ENCODE measurements at regions not wholly inside any gene's neighbourhood (a gene's known extent, or its start where the extent isn't known, plus 50 kb on each side); places are given as distances from the start of the nearest gene placed in this dataset.
A peak's percentile ranks its signal among the peaks of the same experiment; 100 is the strongest.

DNA sequence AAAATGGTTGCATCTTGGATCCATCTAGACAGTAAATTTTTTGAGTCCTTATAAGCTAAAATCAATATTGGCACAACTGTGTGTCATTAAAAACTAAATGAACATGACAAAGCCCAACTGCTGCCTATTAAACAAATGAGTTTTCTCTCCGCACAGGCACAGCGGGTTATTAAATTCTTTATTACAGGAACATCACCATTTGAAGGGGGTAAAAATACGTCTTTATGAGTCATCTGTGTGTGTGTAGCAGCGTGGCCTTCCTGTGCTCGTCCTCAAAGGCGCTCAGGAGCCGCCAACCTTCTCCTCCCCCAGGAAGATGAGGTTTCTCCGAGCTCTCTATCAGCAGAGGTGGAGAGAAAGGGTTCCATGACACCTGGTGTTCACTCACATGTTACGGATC, 62.6 kb upstream of the SDK2 start:
- Histone ChIP-seq H3K27me3 (no peaks in the 10 kb centered on the region), H3K36me3 (ENCODE audit: low read depth, missing control alignments) (no peaks in the 10 kb centered on the region), H3K4me1 (peaks cover 2% of the 10 kb centered on the region), H3K9me3 (no peaks in the 10 kb centered on the region), H3K4me3 (no peak overlapping the region), H3K27ac (no peak overlapping the region)
- DNase-seq: no peak
- 78 to 82% methylated on average over 9 of the region's 9 CpGs for WGBS, 2 donors
- intact Hi-C loops (cut with DNase I; ENCODE audit: low total_unique reads): loop anchor here (10.0 kb wide), 1 partner anchor 272 kb away; no protein-coding TSS in a partner anchor
- TF ChIP-seq CTCF (IDR thresholded peaks at IDR 0.05) (no peak), POLR2A (IDR thresholded peaks at IDR 0.05) (no peak)

DNA sequence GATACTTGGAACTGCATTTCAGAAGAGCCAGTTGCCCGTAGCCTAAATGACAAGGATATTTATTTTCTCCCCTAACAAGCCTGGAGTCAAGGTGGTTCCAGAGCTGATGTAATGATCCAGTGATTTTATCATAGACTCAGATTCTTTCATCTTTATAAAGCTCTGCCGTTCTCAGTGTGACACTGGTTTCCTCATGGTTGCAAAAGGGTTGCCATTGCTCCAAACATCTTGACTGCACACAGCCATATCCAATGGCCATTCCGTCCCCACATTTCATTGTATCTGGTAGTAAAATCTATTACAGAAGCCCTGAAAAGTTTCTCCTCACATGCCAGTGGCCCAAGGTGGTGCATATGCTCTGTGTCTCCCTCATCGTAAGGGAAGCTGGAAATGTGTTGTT, 63.1 kb upstream of the SDK2 start:
- Histone ChIP-seq H3K4me1 (no peaks in the 10 kb centered on the region), H3K27me3 (no peaks in the 10 kb centered on the region), H3K27ac (no peak overlapping the region), H3K4me3 (no peak overlapping the region), H3K36me3 (ENCODE audit: low read depth, missing control alignments) (no peaks in the 10 kb centered on the region), H3K9me3 (no peaks in the 10 kb centered on the region)
- TF ChIP-seq CTCF (IDR thresholded peaks at IDR 0.05) (no peak), POLR2A (IDR thresholded peaks at IDR 0.05) (no peak)
- 84 to 95% methylated on average over 4 of the region's 4 CpGs for WGBS, 2 donors
- DNase-seq: no peak
- intact Hi-C loops (cut with DNase I; ENCODE audit: low total_unique reads): loop anchor here (10.0 kb wide), 1 partner anchor 273 kb away; no protein-coding TSS in a partner anchor

DNA sequence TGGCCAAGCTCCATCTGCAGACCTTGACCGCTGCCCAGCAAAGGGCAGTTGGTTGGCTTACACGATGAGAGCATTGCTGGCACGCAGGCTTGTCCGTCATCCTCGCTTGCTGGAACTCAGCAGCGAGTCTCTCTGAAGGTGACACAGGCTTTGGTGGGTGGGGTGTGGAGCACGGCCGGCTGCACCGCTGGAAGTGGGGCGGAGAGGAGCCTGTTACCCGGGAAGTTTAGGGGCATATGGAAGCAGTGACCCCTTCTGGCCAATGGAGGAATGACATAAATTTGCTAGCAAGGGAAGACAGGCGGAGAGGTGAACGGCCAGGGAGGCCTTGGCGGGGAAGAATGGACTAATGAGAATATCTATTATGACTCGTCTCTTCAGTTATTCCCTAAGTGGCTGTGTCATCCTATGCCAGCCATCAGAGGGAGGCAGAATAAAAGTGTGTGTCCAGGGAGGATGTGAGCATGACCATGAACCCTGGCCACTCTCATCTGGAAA, 65.9 kb upstream of the SDK2 start:
- intact Hi-C loops (cut with DNase I; ENCODE audit: low total_unique reads): no loop called here
- peak; percentile 39 to 79 (median 73) for TF ChIP-seq CTCF (IDR thresholded peaks at IDR 0.05)
- no peak for TF ChIP-seq POLR2A (IDR thresholded peaks at IDR 0.05)
- H3K4me3 ChIP-seq: no peak overlapping the region
- H3K36me3 ChIP-seq (ENCODE audit: low read depth, missing control alignments): no peaks in the 10 kb centered on the region
- 30 to 49% methylated on average over 15 of the region's 15 CpGs for WGBS, 2 donors
- H3K27ac ChIP-seq: no peak overlapping the region
- peak; percentile 84 for DNase-seq
- no peaks in the 10 kb centered on the region for H3K27me3 ChIP-seq
- H3K9me3 ChIP-seq: no peaks in the 10 kb centered on the region
- no peaks in the 10 kb centered on the region for H3K4me1 ChIP-seq

- TF ChIP-seq POLR2A (IDR thresholded peaks at IDR 0.05): no peak
- TF ChIP-seq CTCF (IDR thresholded peaks at IDR 0.05): no peak
- Histone ChIP-seq H3K9me3 (no peaks in the 10 kb centered on the region), H3K27ac (no peak overlapping the region), H3K4me3 (no peak overlapping the region), H3K36me3 (ENCODE audit: low read depth, missing control alignments) (no peaks in the 10 kb centered on the region), H3K27me3 (no peaks in the 10 kb centered on the region), H3K4me1 (no peaks in the 10 kb centered on the region)
- intact Hi-C loops (cut with DNase I; ENCODE audit: low total_unique reads): no loop called here
- WGBS, 2 donors: 74 to 76% methylated on average over 5 of the region's 5 CpGs
- DNase-seq: no peak
These were observed 66.9 kb upstream of the SDK2 start for GRCh38 chr17:73711184-73711583.

- no peak overlapping the region for H3K27ac ChIP-seq
- no peak for DNase-seq
- H3K9me3 ChIP-seq: no peaks in the 10 kb centered on the region
- intact Hi-C loops (cut with DNase I; ENCODE audit: low total_unique reads): no loop called here
- no peaks in the 10 kb centered on the region for H3K36me3 ChIP-seq (ENCODE audit: low read depth, missing control alignments)
- no peaks in the 10 kb centered on the region for H3K4me1 ChIP-seq
- no peak overlapping the region for H3K4me3 ChIP-seq
- H3K27me3 ChIP-seq: no peaks in the 10 kb centered on the region
- WGBS, 2 donors: 87 to 92% methylated on average over 7 to 8 of the region's 8 CpGs
- no peak for TF ChIP-seq CTCF (IDR thresholded peaks at IDR 0.05)
- no peak for TF ChIP-seq POLR2A (IDR thresholded peaks at IDR 0.05)
These were observed 67.7 kb upstream of the SDK2 start for GRCh38 chr17:73711916-73712315.

Measured in testis (tissue), 2 donors.